H1 (cell line): ENCODE measurements at regions not wholly inside any gene's neighbourhood (a gene's known extent, or its start where the extent isn't known, plus 50 kb on each side); places are given as distances from the start of the nearest gene placed in this dataset.

Experiments used
- CTCF ChIA-PET: fragments of 300-600 bp; sonication (Branson Sonifier 250); formaldehyde crosslinking; loops from one replicate; lab custom pipeline; 2021; ENCODE audit not compliant: partially characterized antibody; lab: Charles Lee
- POLR2A ChIA-PET: fragments of 300-600 bp; sonication (Branson Sonifier 250); formaldehyde crosslinking; loops from one replicate; lab custom pipeline; 2021; ENCODE audit warnings: inconsistent platforms; ENCODE audit not compliant: partially characterized antibody; lab: Charles Lee
- DNase-seq, 2 experiments: peaks; one replicate each; pipeline versions ENCODE4 v3.0.0 to v3.0.0-alpha.2; 2010 to 2022; ENCODE audit warnings: low spot score in 2 of 2, low read depth in 1 of 2, mixed read lengths in 1 of 2
- FAIRE-seq: peaks from 2 replicates; lab custom pipeline; 2011; peaks lifted over from hg19 to GRCh38; lab: Jason Lieb, UNC
- H2AFZ ChIP-seq: 2 replicates; pipeline ENCODE4 v1.8.1; 2012; ENCODE audit warnings: low read length, inconsistent platforms
- H2AK5ac ChIP-seq: 2 replicates; pipeline ENCODE4 v1.6.1; 2013; ENCODE audit warnings: low read depth, low read length
- H2BK120ac ChIP-seq: replicated peaks from 2 replicates; pipeline ENCODE3; 2013; ENCODE audit warnings: low read depth, low read length, inconsistent platforms
- H2BK12ac ChIP-seq: 2 replicates; pipeline ENCODE4 v1.6.1; 2013; ENCODE audit warnings: low read depth, low read length
- H2BK15ac ChIP-seq: 2 replicates; pipeline ENCODE4 v1.6.1; 2013; ENCODE audit warnings: low read length
- H2BK20ac ChIP-seq: 2 replicates; pipeline ENCODE4 v1.6.1; 2013; ENCODE audit warnings: low read length
- H2BK5ac ChIP-seq: 2 replicates; pipeline ENCODE4 v1.6.1; 2013; ENCODE audit warnings: low read depth, low read length
- H3K14ac ChIP-seq: 2 replicates; pipeline ENCODE4 v1.6.1; 2013; ENCODE audit warnings: inconsistent platforms; ENCODE audit not compliant: insufficient read length
- H3K18ac ChIP-seq: 2 replicates; pipeline ENCODE4 v1.6.1; 2013; ENCODE audit warnings: low read length; ENCODE audit errors: extremely low read depth
- H3K23ac ChIP-seq: 2 replicates; pipeline ENCODE4 v1.6.1; 2013; ENCODE audit warnings: inconsistent platforms; ENCODE audit not compliant: insufficient read length
- H3K23me2 ChIP-seq: 2 replicates; pipeline ENCODE4 v1.6.1; 2013; ENCODE audit warnings: low read depth, low read length
- H3K27ac ChIP-seq: 2 replicates; pipeline ENCODE4 v1.6.1; 2011; ENCODE audit warnings: low read depth, low read length, inconsistent platforms
- H3K27me3 ChIP-seq, 4 experiments: replicated peaks in 1 of 4; 1 replicate in 1 of 4; 2 replicates in 3 of 4; pipeline versions ENCODE4 v1.6.1 to v1.8.1; 2011 to 2013; ENCODE audit warnings: low read length in 3 of 4, mild to moderate bottlenecking in 3 of 4, inconsistent platforms in 2 of 4, mixed read lengths in 2 of 4, moderate library complexity in 1 of 4; ENCODE audit not compliant: control insufficient read depth in 3 of 4, insufficient read depth in 3 of 4; ENCODE audit errors: extremely low read depth in 1 of 4
- H3K36me3 ChIP-seq, 4 experiments: 2 replicates each; pipeline versions ENCODE4 v1.6.1 to v1.8.1; 2011 to 2013; ENCODE audit warnings: mild to moderate bottlenecking in 4 of 4, low read length in 3 of 4, moderate library complexity in 2 of 4, control low read depth in 1 of 4, inconsistent platforms in 1 of 4; ENCODE audit not compliant: insufficient read depth in 4 of 4, control insufficient read depth in 2 of 4
- H3K4ac ChIP-seq: replicated peaks from 2 replicates; pipeline ENCODE3; 2013; ENCODE audit warnings: low read length, low read depth, mixed read lengths, inconsistent platforms; ENCODE audit not compliant: insufficient read length
- H3K4me1 ChIP-seq, 4 experiments: replicated peaks in 1 of 4; 1 replicate in 1 of 4; 2 replicates in 3 of 4; pipeline versions ENCODE4 v1.6.1 to v1.8.1; 2011 to 2013; ENCODE audit warnings: low read length in 3 of 4, inconsistent platforms in 2 of 4, mixed read lengths in 1 of 4; ENCODE audit not compliant: insufficient read depth in 4 of 4, control insufficient read depth in 3 of 4
- H3K4me2 ChIP-seq, 2 experiments: 2 replicates each; pipeline versions ENCODE4 v1.6.1 to v1.8.1; 2011 to 2013; ENCODE audit warnings: low read depth in 2 of 2, low read length in 2 of 2, control low read depth in 1 of 2, inconsistent platforms in 1 of 2, mild to moderate bottlenecking in 1 of 2; ENCODE audit not compliant: insufficient read depth in 1 of 2
- H3K4me3 ChIP-seq, 4 experiments: fragments of 200-600, 300-600 bp in 1 of 4; sonication (generic), shearing (Covaris generic), sonication (Bioruptor Twin) in 1 of 4; 2 replicates each; pipeline versions ENCODE4 v1.5.1 to v1.8.1; 2011 to 2016; ENCODE audit warnings: low read length in 4 of 4, low read depth in 3 of 4, control low read depth in 2 of 4, inconsistent platforms in 2 of 4, mild to moderate bottlenecking in 2 of 4, mixed read lengths in 1 of 4, moderate library complexity in 1 of 4; ENCODE audit not compliant: insufficient read depth in 2 of 4; ENCODE audit errors: extremely low read depth in 1 of 4
- H3K56ac ChIP-seq: replicated peaks from 2 replicates; pipeline ENCODE3; 2013; ENCODE audit warnings: low read depth, mild to moderate bottlenecking, mixed read lengths, low read length, inconsistent platforms; ENCODE audit not compliant: insufficient read length
- H3K79me1 ChIP-seq: 2 replicates; pipeline ENCODE4 v1.6.1; 2013; ENCODE audit warnings: low read depth, low read length, control low read depth
- H3K79me2 ChIP-seq, 2 experiments: 2 replicates each; pipeline versions ENCODE4 v1.6.1 to v1.8.1; 2012 to 2013; ENCODE audit warnings: low read length in 2 of 2, mild to moderate bottlenecking in 2 of 2, inconsistent platforms in 1 of 2; ENCODE audit not compliant: insufficient read depth in 2 of 2, control insufficient read depth in 1 of 2
- H3K9ac ChIP-seq, 4 experiments: replicated peaks in 1 of 4; 1 replicate in 1 of 4; 2 replicates in 3 of 4; pipeline versions ENCODE4 v1.6.1 to v1.8.1; 2011 to 2013; ENCODE audit warnings: low read depth in 3 of 4, low read length in 3 of 4, control low read depth in 2 of 4, mild to moderate bottlenecking in 2 of 4, moderate library complexity in 2 of 4, inconsistent platforms in 1 of 4; ENCODE audit errors: extremely low read depth in 1 of 4
- H3K9me3 ChIP-seq, 2 experiments: 2 replicates each; pipeline versions ENCODE4 v1.6.1 to v1.8.1; 2012 to 2013; ENCODE audit warnings: mild to moderate bottlenecking in 2 of 2, moderate library complexity in 2 of 2, control low read depth in 1 of 2, inconsistent platforms in 1 of 2, low read depth in 1 of 2, low read length in 1 of 2, mixed read lengths in 1 of 2; ENCODE audit not compliant: insufficient read depth in 2 of 2
- H4K20me1 ChIP-seq, 2 experiments: replicated peaks in 1 of 2; 2 replicates each; pipeline versions ENCODE3 to v1.8.1; 2011 to 2013; ENCODE audit warnings: inconsistent platforms in 2 of 2, low read length in 2 of 2, mild to moderate bottlenecking in 1 of 2; ENCODE audit not compliant: insufficient read depth in 2 of 2, control insufficient read depth in 1 of 2
- H4K5ac ChIP-seq: 2 replicates; pipeline ENCODE4 v1.6.1; 2013; ENCODE audit warnings: low read length, low read depth, mixed read lengths, inconsistent platforms; ENCODE audit not compliant: insufficient read length
- H4K8ac ChIP-seq: 2 replicates; pipeline ENCODE4 v1.8.0; 2013; ENCODE audit warnings: mild to moderate bottlenecking, moderate library complexity, low read length, inconsistent platforms; ENCODE audit not compliant: insufficient read depth; ENCODE audit errors: extremely low read depth
- H4K91ac ChIP-seq: replicated peaks from 2 replicates; pipeline ENCODE3; 2013; ENCODE audit warnings: low read length, mixed read lengths, inconsistent platforms; ENCODE audit not compliant: insufficient read length
- ATF2 ChIP-seq: IDR thresholded peaks from 2 replicates; pipeline ENCODE4 v1.6.1; 2012; ENCODE audit warnings: low read length, inconsistent platforms
- BCL11A ChIP-seq, 2 experiments: IDR thresholded peaks; one replicate each; pipeline ENCODE4 v1.6.1; 2011; ENCODE audit warnings: low read depth in 2 of 2, low read length in 2 of 2, mild to moderate bottlenecking in 2 of 2
- GABPA ChIP-seq: IDR thresholded peaks from 2 replicates; pipeline ENCODE4 v1.6.1; 2011; ENCODE audit warnings: mild to moderate bottlenecking, low read length, moderate library complexity, borderline replicate concordance; ENCODE audit not compliant: insufficient read depth
- JUN ChIP-seq: IDR thresholded peaks from 2 replicates; pipeline ENCODE4 v1.6.1; 2011; ENCODE audit warnings: low read depth, mild to moderate bottlenecking, improper control_type of control experiment, low read length
- KDM1A ChIP-seq: fragments of 200-600, 300-600 bp; sonication (generic); IDR thresholded peaks from 2 replicates; pipeline ENCODE4 v1.7.1; 2016; ENCODE audit warnings: mild to moderate bottlenecking, low read length, borderline replicate concordance
- KDM5A ChIP-seq: fragments of 200-600 bp; IDR thresholded peaks from 2 replicates; pipeline ENCODE4 v1.7.1; 2012; ENCODE audit warnings: mild to moderate bottlenecking, low read length, inconsistent platforms, mixed read lengths
- PHF8 ChIP-seq: fragments of 200-600 bp; sonication (generic); conservative IDR thresholded peaks from 2 replicates; pipeline ENCODE4 v1.7.1; 2012; ENCODE audit warnings: low read depth, mild to moderate bottlenecking, inconsistent platforms, low read length, moderate library complexity
- SIX5 ChIP-seq: IDR thresholded peaks from 2 replicates; pipeline ENCODE4 v1.6.1; 2011; ENCODE audit warnings: mild to moderate bottlenecking, low read depth, low read length
- SP1 ChIP-seq: IDR thresholded peaks from 2 replicates; pipeline ENCODE4 v1.6.1; 2011; ENCODE audit warnings: low read depth, low read length
- TAF7 ChIP-seq: optimal IDR thresholded peaks from 2 replicates; pipeline ENCODE3; 2011; ENCODE audit warnings: low read depth, mild to moderate bottlenecking, inconsistent platforms, low read length, moderate library complexity, borderline replicate concordance
- WGBS, 2 experiments: shearing (Covaris generic) in 1 of 2; methylation state at CpG; one replicate each; pipeline versions ENCODE4 v1.1.6 to v1.1.7; 2013 to 2015; ENCODE audit warnings: low lambda C conversion rate in 2 of 2, mixed read lengths in 2 of 2, inconsistent platforms in 1 of 2, low coverage in 1 of 2, missing lambda C conversion rate in 1 of 2; ENCODE audit not compliant: insufficient replicate concordance in 2 of 2, insufficient coverage in 1 of 2, insufficient read length in 1 of 2; ENCODE audit errors: extremely low coverage in 1 of 2, missing lambda C conversion rate in 1 of 2; 5-methylcytosine and 5-hydroxymethylcytosine counted together

GRCh38 chr11:115092516-115092915 lies 411.7 kb downstream of the CADM1 start:
- Histone ChIP-seq H3K56ac (no peak overlapping the region), H3K27ac (no peak overlapping the region), H3K27me3 (0 out of 7 replicates have a peak, but pooled peaks cover 0 to 3% (median 0%) of the 10 kb centered on the region in 4 experiments), H4K91ac (no peak overlapping the region), H2BK12ac (no peak overlapping the region), H2BK20ac (no peak overlapping the region), H3K4me2 (no peak overlapping the region), H3K23ac (no peak overlapping the region), H3K4me1 (peaks cover 0 to 4% (median 1%) of the 10 kb centered on the region in 4 experiments; a peak in 2 of 7 replicates), H3K9ac (no peak overlapping the region), H4K20me1 (no peaks in the 10 kb centered on the region), H2AK5ac (no peak overlapping the region), H3K36me3 (no peaks in the 10 kb centered on the region), H2AFZ (no peak overlapping the region), H2BK15ac (no peak overlapping the region), H3K79me2 (no peaks in the 10 kb centered on the region), H2BK5ac (no peak overlapping the region), H3K4me3 (no peak overlapping the region), H3K9me3 (no peaks in the 10 kb centered on the region), H2BK120ac (no peak overlapping the region), H3K14ac (no peak overlapping the region), H3K18ac (no peak overlapping the region), H3K4ac (no peak overlapping the region), H3K23me2 (no peaks in the 10 kb centered on the region), H4K5ac (no peak overlapping the region), H3K79me1 (no peaks in the 10 kb centered on the region), H4K8ac (no peak overlapping the region)
- FAIRE-seq (no peak), DNase-seq (no peak)
- WGBS, 2 experiments: 93% methylated on average over 3 of the region's 3 CpGs; no CpG with 5 or more reads in 1 of the 2 experiments
- POLR2A ChIA-PET: interaction anchor here (1.2 kb wide), 1 partner anchor 8 kb away, joined by 6 read pairs; no protein-coding TSS in a partner anchor
- CTCF ChIA-PET: no interaction called here
- TF ChIP-seq KDM5A (no peak), KDM1A (no peak), PHF8 (no peak), JUN (no peak), GABPA (no peak), SIX5 (no peak), TAF7 (no peak), BCL11A (IDR thresholded peaks at IDR 0.05; ENCODE audit: low read depth in 2 of 2, low read length in 2 of 2) (no peak), ATF2 (no peak), SP1 (no peak)
